Stimulated activated CD4-positive, alpha-beta T cell treated with anti-CD3 and anti-CD28 coated beads, Interleukin-12 subunit alpha, Interleukin-12 subunit beta, amount 100 ng/mL, for 24 hours (primary cell): ENCODE measurements at regions not wholly inside any gene's neighbourhood (a gene's known extent, or its start where the extent isn't known, plus 50 kb on each side); places are given as distances from the start of the nearest gene placed in this dataset.
"Not testable (repeated sequence)": the region's sequence is repeated elsewhere in the genome, so short reads cannot be mapped to it uniquely, and the experiment has no call there.

Source experiments
- DNase-seq, 2 experiments: peaks; one replicate each; pipeline ENCODE4 v3.0.0-alpha.2; 2020; ENCODE audit warnings: low read depth in 2 of 2

DNA sequence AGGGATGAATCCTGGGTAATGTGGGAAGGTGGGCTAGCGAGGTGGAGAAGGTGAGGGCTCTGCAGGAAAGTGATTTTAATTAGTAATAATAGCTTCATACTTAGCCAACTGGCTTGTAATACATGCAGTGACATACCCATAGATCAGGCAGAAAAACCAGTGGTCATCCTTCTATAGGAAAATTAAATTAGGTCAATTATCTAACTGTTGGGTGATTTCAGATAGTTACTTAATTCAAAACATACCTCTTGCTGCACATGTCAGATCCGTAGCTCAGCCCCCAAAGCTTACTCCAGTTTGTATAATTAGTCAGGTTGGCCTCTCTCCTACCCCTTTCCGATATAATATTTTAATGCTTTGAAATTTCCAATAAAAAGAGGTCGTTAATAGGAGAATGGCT lies 137.0 kb downstream of the TMEM114 start:
- no peak for DNase-seq

DNA sequence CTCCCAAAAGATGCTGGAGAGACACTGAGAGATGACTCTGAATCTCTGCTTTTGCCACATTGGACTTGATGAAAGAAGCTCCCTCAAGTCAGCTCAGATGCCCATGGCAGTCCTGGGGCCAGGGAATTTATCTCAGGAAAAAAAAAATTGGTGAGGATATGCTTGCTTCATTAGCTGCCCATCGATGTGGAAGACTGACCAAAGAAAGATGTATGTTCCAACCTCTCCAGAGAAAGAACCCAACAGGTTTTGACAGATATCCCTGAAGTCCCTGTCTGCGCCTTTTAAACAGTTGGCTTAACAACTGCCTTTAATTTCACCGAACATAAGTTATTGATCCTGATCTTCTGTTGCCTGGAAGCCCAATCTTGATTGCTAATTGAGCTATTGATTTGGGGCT lies 137.4 kb downstream of the TMEM114 start:
- DNase-seq: no peak

DNA sequence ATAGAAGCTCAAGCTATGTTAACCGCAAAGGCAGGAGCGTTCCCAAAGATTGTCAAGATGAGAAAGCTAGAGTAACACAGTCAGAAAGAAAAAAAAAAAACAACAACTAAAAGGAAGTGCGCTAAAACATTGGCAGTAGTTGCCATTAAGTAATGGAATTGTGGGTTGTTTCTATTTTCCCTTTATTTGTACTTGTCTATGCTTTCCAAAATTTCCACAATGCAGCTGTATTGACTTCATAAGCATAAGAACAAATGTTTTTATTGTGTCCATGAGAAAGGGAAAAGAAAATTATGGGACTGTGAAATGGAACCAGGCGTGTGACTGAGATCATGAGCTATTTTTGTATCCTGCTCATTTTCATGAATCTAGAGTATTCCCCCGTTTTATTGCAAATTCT lies 153.4 kb downstream of the TMEM114 start:
- no peak for DNase-seq

DNA sequence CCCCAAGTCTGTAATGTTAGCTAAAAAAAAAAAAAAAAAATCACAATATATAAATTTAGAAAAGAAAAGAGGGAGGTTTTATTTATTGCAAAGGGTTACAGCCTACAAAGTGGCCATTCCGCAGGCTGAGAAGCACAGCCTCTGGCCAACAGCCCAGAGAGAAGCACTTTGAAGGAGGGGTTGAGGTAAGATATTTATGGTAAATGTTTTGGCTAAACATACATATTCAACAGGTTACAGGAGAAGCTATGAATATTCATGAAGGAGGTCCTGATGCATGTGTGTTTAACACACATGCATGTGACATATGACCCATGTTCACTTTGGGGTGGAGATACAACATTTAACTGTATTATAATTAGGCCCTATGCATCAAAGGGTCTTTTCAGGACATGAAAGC lies 158.5 kb downstream of the TMEM114 start:
- DNase-seq: no peak

DNA sequence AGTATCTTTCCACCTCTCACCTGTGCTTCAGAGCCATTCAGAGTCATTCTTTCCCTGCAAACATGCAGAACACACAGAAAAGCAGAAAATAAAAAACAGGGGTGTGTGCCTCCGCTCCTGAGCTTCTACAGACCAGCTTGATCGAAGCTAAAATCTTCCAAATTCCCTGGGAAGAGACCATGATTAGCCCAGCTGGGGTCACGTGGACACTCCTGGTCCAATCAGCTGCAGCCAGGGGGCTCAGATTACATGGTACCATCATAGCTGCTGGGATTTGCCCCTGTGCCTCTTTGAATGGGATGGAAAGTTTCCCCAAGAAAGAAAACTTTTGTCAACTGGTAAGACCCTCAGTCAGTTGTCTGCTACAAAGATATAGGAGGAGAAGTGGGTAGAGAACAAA lies 159.9 kb downstream of the TMEM114 start:
- no peak for DNase-seq

DNA sequence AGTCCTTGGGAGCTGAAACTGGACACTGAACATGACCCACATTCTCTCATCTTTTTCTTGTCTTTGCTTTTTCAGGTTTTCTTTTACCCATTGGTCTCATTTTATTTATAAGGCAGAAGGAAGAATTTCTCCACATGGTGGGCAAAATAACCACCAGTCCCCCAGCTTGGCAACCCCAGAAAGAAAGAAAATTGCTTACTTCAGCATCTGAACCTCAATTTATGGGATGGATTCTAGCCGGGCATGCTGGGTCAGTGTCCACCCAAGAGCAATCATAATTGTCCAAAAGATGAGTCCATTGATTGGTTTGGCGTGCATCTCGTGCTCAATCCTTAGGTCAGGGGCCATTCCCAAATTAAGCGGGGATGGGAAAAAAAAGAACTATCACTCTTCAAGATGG lies 163.7 kb downstream of the TMEM114 start:
- DNase-seq: no peak

DNA sequence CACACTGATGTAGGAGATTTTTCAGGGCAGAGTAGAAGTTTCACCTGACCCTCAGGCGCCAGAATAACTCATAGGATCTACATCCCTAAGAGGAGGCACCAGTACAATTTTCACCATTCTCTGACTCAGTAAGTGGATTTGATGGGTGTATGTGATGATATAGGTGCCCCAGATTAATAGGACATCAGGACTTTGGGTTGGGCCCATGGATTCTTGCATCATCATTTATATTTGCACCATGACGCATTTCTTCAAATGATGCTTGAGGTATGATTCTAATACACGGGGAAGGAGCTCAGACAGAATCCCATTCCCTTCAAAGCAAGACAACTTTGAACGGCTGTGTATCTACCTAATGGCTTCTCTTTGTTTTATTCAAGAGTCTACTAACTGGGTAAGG lies 173.2 kb downstream of the TMEM114 start:
- no peak for DNase-seq

DNA sequence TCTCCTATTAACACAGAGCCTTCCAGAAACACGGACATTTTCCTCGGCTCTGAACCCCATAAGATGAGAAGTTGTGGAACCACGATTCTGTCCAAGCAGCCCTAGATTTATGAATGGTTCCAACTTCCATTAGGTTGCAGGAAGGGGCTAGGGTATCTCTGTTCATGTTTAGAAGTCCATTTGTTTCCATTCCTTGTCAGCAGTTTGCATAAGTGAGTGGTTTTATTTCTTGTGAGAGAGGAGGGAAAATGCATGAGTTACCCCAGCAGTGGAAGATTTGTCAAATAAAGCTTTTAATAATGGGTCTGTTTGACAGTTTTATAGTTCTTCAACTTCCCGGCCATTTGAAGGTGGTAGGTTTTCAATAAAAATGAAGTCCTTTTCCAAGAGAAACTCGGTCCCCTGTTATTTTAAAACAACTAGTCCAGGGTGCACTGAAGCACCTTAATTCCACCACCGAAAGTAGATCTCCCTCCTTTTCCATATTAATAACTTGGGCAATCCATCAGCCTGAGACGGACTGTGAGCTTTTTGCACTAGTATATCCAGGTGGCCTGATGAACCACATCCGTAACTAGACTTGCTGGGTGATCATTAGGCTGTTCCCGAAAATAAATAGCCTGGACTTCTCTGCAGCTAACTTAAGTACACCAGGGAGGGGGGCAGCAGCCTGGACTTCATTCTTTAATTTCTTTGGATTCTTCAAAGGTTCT lies 181.3 kb downstream of the TMEM114 start:
- no peak for DNase-seq

DNA sequence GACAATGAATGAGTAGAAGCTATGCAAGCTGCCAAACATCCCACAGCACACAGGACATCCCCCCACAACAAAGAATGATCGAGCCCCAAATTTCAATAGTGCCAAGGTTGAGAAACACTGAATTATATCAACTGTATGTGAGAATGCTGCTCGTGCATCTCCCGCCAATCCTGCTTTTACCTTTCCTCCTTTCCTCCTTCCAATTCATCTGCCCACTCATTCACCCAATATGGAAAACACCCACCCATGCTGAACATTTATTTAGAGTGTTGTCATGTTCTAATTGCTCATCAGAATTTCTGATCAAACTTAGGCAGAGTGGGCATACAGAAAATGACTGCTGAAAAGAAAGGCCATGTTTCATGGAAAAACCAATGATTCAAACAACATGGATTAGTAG lies 183.0 kb downstream of the TMEM114 start:
- no peak for DNase-seq

DNA sequence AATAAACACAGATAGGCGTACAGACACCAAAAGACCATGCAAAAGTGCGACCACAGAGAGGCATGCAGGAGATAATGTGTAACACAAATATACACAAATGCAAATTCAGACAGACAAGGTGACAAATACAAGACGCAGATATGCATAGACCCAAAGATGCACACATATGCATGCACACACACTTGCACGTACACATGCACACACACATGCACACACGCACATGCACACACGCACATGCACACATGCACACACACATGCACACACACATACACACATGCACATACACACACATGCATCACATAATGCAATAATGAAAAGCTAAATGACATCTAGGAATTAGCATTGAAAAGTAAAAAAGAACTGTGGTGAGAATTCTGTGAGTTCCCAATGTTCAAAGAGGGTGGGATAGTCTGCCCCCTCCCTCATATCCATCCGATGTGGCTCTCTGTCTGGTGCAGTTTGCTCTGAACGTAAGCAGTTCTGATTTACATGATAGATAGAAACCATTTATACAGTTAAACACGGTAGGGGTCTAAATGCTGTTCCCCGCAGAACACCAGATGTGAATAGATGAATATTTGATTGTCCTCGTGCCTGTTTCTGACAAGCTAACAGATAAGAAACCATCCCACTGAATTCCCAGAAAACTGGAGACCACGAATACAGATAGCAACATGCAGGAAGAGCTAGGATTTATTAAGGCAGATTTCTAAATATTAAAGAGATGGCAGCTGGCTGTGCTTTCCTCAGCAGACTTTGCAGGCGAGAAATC lies 186.1 kb downstream of the TMEM114 start:
- no peak for DNase-seq

DNA sequence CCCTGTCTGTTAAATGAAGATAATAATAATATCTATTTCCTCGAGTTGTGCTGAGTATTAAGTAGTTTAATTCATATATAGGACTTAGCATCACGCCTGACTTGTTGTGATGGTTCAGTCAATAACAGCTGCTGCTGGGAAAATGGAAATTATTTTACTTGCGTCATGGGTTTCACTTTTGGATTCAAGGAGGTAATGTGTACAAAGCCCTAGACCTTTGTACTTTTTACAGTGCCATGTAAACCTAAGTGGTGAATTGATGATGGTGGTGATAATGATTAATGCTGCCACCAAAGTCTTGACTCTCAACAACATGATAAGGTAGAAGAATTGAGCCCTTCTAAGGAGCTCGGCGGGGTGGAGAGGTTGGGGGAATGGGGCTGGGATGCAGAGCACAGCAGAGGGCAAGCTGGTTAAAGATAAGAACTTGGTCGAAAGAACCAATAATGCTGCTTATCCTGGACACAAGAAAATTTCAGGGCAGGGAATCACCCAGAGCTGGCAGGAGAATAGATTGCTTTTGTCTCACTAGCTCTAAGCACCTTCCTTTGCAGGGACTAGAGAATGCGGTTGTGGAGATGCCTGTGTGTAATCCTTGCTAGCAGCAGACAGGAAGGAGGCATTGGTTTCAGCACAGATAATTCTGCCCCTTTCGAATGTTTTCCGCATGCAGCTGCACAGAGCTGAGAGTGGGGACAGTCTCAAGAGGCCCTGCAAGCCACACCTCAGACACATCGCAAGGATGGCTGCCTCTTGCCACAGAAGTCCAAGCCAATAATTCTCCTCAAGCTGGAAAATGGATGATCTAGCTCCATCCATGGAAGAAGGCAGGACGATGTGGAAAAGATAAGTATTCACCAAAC lies 187.1 kb downstream of the TMEM114 start:
- DNase-seq: no peak

DNA sequence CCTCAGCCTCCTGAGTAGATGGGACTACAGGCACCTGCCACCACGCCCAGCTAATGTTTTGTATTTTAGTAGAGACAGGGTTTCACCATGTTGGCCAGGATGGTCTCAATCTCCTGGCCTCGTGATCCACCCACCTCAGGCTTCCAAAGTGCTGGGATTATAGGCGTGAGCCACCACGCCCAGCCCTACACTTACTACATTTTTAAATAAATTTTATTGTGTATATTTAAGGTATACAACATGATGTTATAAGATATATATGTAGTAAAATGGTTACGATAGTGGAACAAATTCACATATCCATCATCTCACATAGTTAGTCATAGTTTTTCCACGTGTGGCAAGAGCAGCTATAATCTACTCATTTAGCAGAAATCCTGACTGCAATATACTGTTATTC lies 189.6 kb downstream of the TMEM114 start:
- not testable (repeated sequence) for DNase-seq

DNA sequence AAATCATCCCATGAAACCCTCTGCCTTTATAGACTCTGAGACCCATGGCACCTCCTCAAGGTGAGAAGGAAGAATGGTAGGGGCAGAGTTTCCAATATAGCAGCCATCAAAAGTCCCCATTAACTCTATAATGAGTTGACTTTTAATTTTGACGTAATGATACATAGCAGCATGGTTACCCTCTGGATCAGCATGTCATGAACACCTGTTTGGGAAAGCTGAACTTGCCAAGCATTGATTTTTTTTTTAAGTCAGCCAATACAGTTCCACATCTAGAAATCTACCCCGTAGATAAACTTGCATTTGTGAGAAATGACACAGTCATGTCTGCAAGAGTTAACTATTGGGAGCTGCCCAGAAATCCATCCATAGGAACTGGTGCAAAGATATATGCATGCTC lies 191.8 kb downstream of the TMEM114 start:
- no peak for DNase-seq

DNA sequence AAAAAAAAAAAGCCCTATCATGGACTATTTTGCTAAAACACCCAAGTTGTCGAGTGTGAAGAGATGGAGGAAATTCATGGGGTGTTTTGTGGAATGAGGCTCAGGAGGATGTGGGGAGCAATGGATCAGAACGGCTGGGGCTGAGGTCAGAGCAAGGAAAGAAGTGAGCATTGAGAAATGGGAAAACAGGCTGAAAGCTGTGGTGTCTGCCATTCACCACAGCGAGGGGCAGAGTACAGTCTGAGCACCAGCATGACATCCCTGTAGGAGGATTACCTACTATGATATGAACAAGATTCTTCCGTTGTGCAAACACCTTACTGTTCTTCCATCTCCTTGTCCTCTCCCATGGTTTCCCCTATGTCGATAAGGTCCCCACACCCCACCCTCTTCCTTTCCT lies 193.1 kb downstream of the TMEM114 start:
- DNase-seq: no peak

DNA sequence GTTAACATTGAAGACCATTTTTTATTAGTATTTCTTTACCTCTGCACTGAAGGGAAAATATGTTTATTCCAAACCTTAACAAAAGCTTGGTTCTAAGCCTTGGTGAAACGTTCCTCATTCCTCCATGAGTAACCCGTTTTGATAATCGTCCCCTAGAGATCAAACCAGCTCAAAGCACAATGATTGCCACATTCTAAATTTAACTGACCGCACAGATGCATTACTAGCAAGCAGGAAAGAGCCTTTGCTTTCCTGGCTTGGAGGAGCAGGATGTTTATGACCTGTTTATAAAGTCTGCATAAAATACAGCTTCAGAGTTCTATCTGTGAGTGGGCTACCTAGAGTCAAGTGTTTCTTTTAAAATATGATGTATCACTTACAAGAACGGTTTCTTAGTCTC lies 193.8 kb downstream of the TMEM114 start:
- no peak for DNase-seq

DNA sequence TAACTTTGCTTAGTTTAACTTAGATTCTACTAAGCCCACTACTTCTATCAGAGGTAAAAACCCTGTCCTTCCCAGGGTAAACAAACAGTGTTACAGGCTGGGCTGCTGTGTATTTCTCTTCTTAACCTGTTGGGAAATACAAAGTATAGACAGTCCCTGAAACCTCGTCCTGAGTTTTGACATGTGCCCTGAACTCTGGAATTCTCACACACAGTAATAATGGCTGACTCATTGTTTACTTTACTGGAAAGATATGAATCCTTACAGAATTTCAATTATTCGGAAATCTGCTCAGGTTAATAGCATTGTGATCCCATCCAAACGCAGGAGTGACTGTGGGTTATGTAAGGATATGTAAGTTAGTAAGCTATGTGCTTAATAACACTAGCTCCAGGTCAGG lies 199.1 kb downstream of the TMEM114 start:
- DNase-seq: no peak

DNA sequence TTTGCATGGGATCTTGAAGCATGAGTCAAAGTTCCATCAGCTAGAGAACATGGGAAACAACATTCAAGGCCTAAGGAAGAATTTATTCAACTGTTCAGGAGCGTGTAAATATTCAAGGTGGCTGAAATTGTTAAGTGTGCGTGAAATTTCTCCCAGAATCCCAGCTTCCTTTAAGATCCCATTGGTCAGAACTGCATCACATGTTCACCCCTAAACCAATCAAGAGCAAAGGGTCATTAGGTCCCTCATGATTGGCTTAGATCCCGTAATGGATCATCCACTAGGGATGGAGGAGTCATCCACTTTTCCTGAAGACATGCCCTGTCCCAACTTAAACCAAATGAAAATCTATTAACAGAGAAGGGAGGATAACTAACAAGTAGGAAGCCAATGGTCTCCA lies 201.6 kb downstream of the TMEM114 start:
- no peak for DNase-seq

DNA sequence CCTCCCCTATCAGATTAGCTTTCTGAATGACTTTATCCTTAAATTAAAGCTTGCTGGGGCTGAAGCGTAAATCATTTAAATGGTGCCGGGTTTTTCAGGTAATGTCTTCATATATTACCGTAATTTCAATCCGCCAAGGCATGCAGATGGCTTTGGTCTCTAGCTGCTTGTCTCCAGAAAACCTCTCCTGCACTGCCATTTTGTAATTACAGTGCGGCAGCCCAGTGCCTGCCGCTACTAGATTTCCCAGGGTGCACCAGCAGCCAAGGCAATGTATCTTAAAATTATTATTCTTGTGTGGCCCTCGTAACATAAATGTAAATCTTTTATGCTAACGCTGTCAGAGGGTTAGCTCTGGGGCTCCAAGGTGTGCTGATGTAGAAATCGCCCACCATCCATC lies 208.5 kb downstream of the TMEM114 start:
- DNase-seq: no peak

DNA sequence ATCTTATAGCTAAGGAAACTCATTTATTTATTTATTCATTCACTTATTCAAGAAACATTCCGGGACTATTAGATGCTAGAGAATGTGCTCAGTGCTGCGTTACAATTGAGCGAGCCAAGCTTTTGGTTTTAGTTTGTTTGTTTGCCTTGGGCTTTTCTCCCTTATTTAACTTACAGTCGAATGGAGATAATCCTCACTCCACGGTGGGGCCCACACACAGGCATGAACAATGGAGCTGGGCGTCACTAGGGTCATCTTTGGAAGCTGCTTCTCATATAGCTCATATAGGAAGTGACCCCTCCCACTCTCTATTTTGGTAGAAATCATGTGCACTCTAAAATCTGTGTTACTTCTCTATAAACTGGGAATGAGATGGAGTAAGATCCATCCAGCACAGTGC lies 210.0 kb downstream of the TMEM114 start:
- no peak for DNase-seq

DNA sequence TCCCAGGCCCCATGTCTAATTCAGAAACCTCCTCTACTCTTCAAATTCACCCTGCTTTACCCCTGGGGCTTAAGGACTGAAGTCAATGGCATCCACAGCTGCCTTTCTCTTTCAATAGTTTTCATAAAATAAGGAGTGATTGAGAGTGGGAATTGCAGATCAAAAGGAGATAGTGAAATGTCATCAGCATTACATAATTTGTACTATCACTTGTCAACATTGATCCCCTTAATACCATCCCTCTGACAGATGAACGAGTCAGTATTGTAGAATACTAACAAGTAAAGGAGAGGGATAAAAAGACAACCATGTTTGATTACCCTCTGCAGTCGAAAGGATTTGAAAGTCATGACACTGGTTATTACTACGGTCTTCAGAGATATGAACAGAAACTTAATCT lies 212.4 kb downstream of the TMEM114 start:
- no peak for DNase-seq

DNA sequence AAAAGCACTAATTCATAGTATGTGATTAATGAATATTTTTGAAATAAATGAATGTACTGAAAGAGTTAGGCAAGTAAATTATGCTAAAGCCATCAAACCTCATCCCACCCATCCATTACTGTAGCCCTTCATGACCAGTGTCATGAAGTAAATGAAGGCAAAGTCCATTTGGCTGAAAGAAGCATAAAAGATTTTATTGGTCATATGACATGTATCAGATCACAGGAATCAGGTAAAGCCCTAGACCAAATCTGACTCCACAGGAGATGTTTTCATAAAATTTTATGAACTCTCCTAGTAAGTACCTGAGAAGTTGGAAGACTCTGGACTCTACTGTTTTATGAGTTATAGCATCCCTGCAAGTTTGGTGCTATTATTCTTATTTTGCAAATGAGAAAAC lies 213.5 kb downstream of the TMEM114 start:
- DNase-seq: no peak

DNA sequence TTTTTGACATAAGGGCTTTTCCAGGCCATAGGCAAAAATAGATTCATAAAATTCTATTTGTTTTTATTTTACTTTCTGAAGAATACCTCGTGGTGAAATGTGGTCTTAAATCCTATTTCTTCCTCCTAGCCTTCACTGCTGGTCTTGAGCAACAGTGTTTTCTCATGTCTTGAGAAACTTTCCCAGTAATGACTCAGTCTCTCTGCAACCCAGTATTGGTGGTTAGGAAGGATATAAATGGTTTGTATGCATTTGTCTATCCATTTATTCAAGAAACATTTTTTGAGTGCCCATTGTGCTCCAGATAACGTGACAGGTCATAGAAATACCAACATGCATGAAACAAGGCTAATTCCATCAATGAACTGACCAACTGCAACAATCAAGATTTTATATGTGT lies 213.9 kb downstream of the TMEM114 start:
- no peak for DNase-seq

DNA sequence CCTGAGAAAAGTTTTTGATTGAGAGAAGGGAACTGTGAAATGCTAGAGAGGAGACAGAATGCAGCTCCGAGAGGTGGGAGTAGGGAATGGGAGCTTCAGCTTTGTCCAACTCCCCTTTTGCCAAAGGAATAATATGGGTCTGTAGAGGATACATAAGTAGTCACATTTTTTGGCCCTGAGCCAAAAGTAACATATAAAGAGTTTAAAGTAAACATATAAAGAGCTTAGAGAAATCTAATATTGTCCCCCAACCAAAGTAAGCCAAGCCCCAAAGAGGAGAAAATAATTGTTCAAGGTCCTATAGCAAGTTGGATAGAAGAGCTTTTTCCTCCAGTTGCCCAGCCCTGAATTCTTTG lies 215.1 kb downstream of the TMEM114 start:
- DNase-seq: no peak
